GM12872 (cell line): ENCODE measurements at regions not wholly inside any gene's neighbourhood (a gene's known extent, or its start where the extent isn't known, plus 50 kb on each side); places are given as distances from the start of the nearest gene placed in this dataset.

ENCODE experiments used
- TF ChIP-seq, protein P1 (sequence below): IDR thresholded peaks from 3 replicates; pipeline ENCODE4 v1.5.1; 2011; ENCODE audit warnings: low read depth, mild to moderate bottlenecking, low read length, moderate library complexity; ENCODE audit not compliant: insufficient read depth

- TF ChIP-seq, protein P1, sequence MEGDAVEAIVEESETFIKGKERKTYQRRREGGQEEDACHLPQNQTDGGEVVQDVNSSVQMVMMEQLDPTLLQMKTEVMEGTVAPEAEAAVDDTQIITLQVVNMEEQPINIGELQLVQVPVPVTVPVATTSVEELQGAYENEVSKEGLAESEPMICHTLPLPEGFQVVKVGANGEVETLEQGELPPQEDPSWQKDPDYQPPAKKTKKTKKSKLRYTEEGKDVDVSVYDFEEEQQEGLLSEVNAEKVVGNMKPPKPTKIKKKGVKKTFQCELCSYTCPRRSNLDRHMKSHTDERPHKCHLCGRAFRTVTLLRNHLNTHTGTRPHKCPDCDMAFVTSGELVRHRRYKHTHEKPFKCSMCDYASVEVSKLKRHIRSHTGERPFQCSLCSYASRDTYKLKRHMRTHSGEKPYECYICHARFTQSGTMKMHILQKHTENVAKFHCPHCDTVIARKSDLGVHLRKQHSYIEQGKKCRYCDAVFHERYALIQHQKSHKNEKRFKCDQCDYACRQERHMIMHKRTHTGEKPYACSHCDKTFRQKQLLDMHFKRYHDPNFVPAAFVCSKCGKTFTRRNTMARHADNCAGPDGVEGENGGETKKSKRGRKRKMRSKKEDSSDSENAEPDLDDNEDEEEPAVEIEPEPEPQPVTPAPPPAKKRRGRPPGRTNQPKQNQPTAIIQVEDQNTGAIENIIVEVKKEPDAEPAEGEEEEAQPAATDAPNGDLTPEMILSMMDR: peak; percentile 65
Observed at GRCh38 chr5:81838307-81838906, 87.5 kb upstream of the SSBP2 start.

DNA sequence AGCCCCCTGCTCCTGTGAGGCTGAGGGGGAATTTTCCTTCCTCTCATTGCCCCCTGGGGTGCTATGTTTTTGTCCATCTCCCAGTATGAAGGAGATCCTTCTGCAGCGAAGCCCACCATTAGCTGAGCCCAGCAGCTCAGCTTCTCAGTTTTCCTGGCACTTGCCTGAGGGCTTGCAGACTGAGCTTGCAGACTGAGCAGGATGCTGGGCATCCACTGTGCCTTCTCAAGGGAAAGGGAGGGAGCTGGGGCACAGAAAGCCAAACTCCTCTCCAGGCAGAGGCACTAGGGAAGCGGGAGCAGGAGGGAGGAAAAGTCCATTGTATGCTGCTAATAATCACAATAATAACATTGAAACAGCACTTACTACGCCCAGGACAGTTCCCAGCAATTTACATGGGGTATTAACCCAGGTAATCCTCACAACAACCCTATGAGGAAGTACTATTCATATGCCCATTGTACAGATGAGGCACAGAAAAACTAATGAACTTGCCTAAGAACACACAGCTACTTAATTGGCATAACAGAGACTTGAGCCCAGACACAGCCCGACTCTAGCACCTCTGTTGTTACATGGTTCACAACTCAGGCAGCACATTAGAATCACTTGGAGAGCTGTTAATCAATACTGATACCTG lies 86.9 kb upstream of the SSBP2 start:
- TF ChIP-seq, protein P1: no peak

DNA sequence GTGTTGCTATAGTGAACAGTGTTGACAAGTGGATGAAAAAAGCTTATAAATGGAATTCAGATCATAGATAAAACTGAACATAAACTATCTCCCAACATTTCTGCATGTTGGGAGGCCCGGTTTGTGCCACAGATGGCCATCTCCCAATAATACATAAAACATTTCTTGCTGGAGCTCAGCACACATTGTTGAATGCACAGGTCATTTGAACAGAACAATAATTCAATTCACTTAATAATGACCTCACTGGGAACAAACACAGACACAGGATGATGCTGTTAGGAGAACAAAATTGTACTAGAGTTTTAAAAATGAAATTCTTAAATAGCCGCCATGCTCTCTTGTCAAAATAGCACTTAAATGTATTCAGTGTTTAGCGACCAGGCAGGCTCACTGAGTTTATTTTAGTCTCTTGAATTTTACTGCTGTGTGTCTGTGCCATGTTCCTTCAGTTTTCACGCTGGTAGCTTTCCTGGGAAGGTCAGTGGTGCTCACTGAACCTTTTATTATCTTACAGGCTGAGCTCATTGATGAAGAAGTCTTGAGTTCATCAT lies 85.0 kb upstream of the SSBP2 start:
- TF ChIP-seq, protein P1: no peak

DNA sequence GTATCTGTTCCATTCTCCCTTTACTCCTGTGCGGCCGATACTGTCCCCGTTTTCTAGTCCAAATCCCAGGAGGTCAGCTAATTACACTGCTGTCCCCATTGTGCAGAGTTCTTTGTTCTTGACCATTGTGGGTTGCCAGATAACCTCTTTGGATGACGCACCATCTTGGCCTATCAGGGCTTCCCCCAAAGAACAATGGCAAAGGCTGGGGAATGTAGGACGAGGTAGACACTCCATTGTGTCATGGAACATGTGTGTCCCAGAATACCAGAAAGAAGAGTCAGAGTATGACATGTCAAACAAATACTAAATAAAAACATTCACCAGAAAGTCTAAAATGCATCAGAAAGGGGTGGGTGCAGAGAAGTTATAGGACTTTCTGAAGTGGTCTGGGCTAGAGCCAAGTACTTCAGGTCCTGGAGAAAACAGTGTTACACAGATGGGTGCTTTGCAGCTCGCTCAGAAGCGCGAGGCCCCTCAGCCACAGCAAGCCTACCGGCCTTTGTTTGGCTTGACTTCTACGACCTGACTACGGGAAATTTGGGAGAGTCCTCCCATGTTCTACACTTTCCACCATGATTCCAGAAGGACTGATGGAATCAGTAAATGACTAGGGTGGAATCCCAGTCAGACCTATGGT lies 83.2 kb upstream of the SSBP2 start:
- TF ChIP-seq, protein P1: no peak

GRCh38 chr5:81830596-81830995 lies 79.7 kb upstream of the SSBP2 start:
- TF ChIP-seq, protein P1: no peak

DNA sequence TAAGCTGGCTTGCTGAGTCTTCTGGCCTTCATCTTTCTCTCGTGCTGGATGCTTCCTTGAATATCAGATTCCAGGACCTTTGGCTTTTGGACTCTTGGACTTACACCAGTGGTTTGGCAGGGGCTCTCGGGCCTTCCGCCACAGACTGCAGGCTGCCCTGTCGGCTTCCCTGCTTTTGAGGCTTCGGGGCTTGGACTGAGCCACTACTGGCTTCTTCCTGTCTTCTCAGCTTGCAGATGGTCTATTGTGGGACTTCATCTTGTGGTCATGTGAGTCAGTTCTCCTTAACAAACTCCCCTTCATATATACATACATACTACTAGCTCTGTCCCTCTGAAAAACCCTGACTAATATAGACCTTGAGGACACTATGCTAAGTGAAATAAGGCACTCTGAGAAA lies 78.3 kb upstream of the SSBP2 start:
- TF ChIP-seq, protein P1: no peak

- TF ChIP-seq, protein P1: no peak
Observed at GRCh38 chr5:81827500-81827899, 76.6 kb upstream of the SSBP2 start.
